ENCODE measurements at regions not wholly inside any gene's neighbourhood (a gene's known extent, or its start where the extent isn't known, plus 50 kb on each side); places are given as distances from the start of the nearest gene placed in this dataset.

DNA sequence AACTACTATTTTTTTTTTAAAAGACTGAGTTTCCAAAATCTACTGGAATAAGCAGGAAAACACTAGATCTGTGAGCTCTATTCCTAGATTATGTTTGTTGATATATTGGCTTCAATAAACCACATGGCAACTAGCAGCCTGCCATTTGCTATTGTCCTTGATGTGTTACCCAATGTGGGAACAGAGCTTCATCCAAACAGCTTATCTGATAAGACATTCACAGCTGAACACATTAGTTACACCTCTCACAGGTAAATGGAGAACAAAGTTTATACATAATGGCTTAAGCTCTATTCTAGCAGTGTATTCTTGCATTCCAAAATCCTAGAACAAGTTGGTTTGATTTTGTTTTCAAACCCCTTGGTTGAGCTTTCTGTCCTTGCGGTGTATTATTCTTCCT is 642.1 kb downstream of the TLE1 start:
- Histone ChIP-seq H3K4me1 (no peaks in the 10 kb centered on the region), H3K27me3 (no peaks in the 10 kb centered on the region), H3K4me3 (no peak overlapping the region), H3K36me3 (no peaks in the 10 kb centered on the region), H3K27ac (no peak overlapping the region), H3K9me3 (no peaks in the 10 kb centered on the region)
- DNase-seq (no peak), ATAC-seq (no peak)
- TF ChIP-seq CTCF (IDR thresholded peaks at IDR 0.05) = no peak
- intact Hi-C loops (cut with DNase I) = no loop called here

DNA sequence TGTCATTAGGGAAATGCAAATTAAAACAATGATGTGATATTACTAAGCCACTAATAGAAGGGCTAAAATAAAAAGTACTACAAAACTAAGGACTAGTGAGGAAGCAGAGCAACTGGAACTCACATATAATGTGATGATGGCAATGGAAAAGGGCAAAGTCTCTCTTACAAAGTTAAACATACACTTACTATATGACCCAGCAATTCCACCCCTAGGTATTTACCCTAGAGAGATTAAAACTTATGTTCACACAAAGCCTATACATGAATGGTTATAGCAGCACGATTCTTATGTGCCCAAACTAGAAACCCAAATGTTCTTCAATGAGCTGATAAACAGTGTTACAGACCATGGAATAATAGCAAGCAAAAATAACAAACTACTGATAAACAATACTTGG is 643.7 kb downstream of the TLE1 start:
- Histone ChIP-seq H3K36me3 (no peaks in the 10 kb centered on the region), H3K27ac (no peak overlapping the region), H3K27me3 (no peaks in the 10 kb centered on the region), H3K4me1 (no peaks in the 10 kb centered on the region), H3K4me3 (no peak overlapping the region), H3K9me3 (no peaks in the 10 kb centered on the region)
- ATAC-seq = no peak
- TF ChIP-seq CTCF (IDR thresholded peaks at IDR 0.05) = no peak
- DNase-seq = no peak
- intact Hi-C loops (cut with DNase I) = no loop called here

DNA sequence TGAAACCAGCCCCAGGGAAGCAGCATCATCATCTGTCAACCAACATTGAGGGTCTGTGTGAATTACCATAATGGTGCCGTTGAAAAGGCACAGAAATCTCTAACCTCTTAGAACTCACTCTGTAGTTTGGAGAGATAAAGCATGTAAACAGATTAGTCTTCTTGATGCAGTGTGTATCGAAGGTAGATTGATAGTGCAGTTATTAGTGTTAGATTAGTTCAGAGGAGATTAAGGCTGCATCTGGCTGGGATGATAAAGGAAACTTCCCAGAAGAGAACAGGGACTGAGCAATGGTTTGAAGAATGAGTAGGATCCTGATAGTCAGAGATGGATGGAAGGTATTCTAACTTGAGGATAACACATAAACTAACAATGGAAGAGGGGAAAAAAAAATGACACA is 651.5 kb downstream of the TLE1 start:
- no peak overlapping the region for H3K4me3 ChIP-seq
- H3K9me3 ChIP-seq = no peaks in the 10 kb centered on the region
- no peak for TF ChIP-seq CTCF (IDR thresholded peaks at IDR 0.05)
- intact Hi-C loops (cut with DNase I) = no loop called here
- no peaks in the 10 kb centered on the region for H3K27me3 ChIP-seq
- H3K4me1 ChIP-seq = peaks cover 0 to 5% of the 10 kb centered on the region in 2 donors
- DNase-seq = no peak
- H3K27ac ChIP-seq = no peak overlapping the region
- no peak for ATAC-seq
- H3K36me3 ChIP-seq = no peaks in the 10 kb centered on the region

- DNase-seq (no peak), ATAC-seq (no peak)
- H3K27me3 ChIP-seq = no peaks in the 10 kb centered on the region
- no peak overlapping the region for H3K4me3 ChIP-seq
- no peak for TF ChIP-seq CTCF (IDR thresholded peaks at IDR 0.05)
- no peaks in the 10 kb centered on the region for H3K9me3 ChIP-seq
- no peaks in the 10 kb centered on the region for H3K36me3 ChIP-seq
- no peak overlapping the region for H3K27ac ChIP-seq
- H3K4me1 ChIP-seq = peaks cover 0 to 5% of the 10 kb centered on the region in 2 donors
- intact Hi-C loops (cut with DNase I) = no loop called here
Measured at GRCh38 chr9:81035601-81036000, 653.7 kb downstream of the TLE1 start.

- Histone ChIP-seq H3K9me3 (no peaks in the 10 kb centered on the region), H3K36me3 (no peaks in the 10 kb centered on the region), H3K4me1 (peaks cover 0 to 5% of the 10 kb centered on the region in 2 donors), H3K27me3 (no peaks in the 10 kb centered on the region), H3K4me3 (no peak overlapping the region), H3K27ac (no peak overlapping the region)
- no peak for DNase-seq
- ATAC-seq = no peak
- no peak for TF ChIP-seq CTCF (IDR thresholded peaks at IDR 0.05)
- intact Hi-C loops (cut with DNase I) = no loop called here
Measured at GRCh38 chr9:81035171-81035570, 654.2 kb downstream of the TLE1 start.

All from left lung (tissue), 4 donors.